ENCODE measurements at regions not wholly inside any gene's neighbourhood (a gene's known extent, or its start where the extent isn't known, plus 50 kb on each side); places are given as distances from the start of the nearest gene placed in this dataset.

GRCh38 chr17:72380120-72380519, 259.3 kb downstream of the SOX9 start:
- TF ChIP-seq, protein P1, sequence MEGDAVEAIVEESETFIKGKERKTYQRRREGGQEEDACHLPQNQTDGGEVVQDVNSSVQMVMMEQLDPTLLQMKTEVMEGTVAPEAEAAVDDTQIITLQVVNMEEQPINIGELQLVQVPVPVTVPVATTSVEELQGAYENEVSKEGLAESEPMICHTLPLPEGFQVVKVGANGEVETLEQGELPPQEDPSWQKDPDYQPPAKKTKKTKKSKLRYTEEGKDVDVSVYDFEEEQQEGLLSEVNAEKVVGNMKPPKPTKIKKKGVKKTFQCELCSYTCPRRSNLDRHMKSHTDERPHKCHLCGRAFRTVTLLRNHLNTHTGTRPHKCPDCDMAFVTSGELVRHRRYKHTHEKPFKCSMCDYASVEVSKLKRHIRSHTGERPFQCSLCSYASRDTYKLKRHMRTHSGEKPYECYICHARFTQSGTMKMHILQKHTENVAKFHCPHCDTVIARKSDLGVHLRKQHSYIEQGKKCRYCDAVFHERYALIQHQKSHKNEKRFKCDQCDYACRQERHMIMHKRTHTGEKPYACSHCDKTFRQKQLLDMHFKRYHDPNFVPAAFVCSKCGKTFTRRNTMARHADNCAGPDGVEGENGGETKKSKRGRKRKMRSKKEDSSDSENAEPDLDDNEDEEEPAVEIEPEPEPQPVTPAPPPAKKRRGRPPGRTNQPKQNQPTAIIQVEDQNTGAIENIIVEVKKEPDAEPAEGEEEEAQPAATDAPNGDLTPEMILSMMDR (IDR thresholded peaks at IDR 0.05), result no peak
- no peak for TF ChIP-seq POLR2A (IDR thresholded peaks at IDR 0.05)
